ENCODE measurements at regions not wholly inside any gene's neighbourhood (a gene's known extent, or its start where the extent isn't known, plus 50 kb on each side); places are given as distances from the start of the nearest gene placed in this dataset.

GRCh38 chr17:36765436-36766043, 164.2 kb downstream of the MRM1 start:
- no peak for TF ChIP-seq POLR2AphosphoS5 (IDR thresholded peaks at IDR 0.05; ENCODE audit: low read depth, low read length)
- TF ChIP-seq SIN3A (IDR thresholded peaks at IDR 0.05; ENCODE audit: borderline replicate concordance, insufficient read depth, low read length) = no peak
- TF ChIP-seq, protein P1, sequence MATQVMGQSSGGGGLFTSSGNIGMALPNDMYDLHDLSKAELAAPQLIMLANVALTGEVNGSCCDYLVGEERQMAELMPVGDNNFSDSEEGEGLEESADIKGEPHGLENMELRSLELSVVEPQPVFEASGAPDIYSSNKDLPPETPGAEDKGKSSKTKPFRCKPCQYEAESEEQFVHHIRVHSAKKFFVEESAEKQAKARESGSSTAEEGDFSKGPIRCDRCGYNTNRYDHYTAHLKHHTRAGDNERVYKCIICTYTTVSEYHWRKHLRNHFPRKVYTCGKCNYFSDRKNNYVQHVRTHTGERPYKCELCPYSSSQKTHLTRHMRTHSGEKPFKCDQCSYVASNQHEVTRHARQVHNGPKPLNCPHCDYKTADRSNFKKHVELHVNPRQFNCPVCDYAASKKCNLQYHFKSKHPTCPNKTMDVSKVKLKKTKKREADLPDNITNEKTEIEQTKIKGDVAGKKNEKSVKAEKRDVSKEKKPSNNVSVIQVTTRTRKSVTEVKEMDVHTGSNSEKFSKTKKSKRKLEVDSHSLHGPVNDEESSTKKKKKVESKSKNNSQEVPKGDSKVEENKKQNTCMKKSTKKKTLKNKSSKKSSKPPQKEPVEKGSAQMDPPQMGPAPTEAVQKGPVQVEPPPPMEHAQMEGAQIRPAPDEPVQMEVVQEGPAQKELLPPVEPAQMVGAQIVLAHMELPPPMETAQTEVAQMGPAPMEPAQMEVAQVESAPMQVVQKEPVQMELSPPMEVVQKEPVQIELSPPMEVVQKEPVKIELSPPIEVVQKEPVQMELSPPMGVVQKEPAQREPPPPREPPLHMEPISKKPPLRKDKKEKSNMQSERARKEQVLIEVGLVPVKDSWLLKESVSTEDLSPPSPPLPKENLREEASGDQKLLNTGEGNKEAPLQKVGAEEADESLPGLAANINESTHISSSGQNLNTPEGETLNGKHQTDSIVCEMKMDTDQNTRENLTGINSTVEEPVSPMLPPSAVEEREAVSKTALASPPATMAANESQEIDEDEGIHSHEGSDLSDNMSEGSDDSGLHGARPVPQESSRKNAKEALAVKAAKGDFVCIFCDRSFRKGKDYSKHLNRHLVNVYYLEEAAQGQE (IDR thresholded peaks at IDR 0.05; ENCODE audit: insufficient read depth in 1 of 2, low read depth in 2 of 2, low read length in 2 of 2) = no peak
